HG03575 (cell line): ENCODE measurements at regions not wholly inside any gene's neighbourhood (a gene's known extent, or its start where the extent isn't known, plus 50 kb on each side); places are given as distances from the start of the nearest gene placed in this dataset.

Experiments used
- ATAC-seq: cut with Tn5 transposase; IDR thresholded peaks from one replicate; pipeline ENCODE4 v1.9.1; 2021; ENCODE audit not compliant: unreplicated experiment, insufficient number of reproducible peaks, low FRiP score; ENCODE audit errors: extremely low read depth

- ATAC-seq = no peak
Observed at GRCh38 chr17:72411124-72411563, 290.3 kb downstream of the SOX9 start.

DNA sequence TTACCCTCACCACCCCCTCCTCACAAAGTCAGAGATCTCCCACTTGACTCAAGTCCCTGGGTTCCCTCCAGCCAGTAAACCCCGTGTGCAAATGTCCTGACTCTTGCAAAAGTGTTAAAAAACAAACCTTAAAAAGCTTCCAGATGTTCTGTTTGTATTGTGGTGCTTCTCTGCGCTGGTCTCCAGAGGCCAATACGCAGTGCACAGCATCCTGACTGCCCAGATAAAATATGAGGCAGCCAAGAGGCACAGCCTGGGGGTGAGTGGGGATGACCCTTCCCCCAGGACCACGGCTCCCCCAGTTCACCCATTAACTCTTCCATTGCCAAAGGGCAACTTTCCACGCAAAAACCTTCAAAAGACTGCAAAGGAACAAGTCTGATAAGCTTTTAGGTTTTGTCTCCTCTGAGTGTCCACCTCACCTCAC is 291.8 kb downstream of the SOX9 start:
- ATAC-seq = no peak

- ATAC-seq = no peak
Observed at GRCh38 chr17:72413077-72414031, 292.5 kb downstream of the SOX9 start.

DNA sequence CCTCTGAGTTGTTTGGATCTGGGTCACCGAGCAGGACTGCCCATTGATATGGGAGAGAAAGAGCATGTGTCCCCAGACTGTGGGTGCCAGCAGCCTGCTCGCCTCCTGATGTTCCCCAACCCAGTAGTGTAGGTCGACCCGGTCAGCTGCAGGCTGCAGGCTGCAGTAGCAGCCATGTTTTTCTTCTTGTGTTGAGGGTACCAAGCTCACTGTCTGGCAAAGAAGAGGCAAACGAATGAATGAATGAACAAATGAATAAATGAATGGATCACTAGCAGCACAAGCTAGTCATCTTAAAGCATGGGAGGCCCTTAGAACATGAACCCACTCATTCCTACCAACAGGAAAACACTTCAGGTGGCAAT is 293.2 kb downstream of the SOX9 start:
- ATAC-seq = no peak

- ATAC-seq = no peak
Observed at GRCh38 chr17:72414967-72415853, 294.4 kb downstream of the SOX9 start.

GRCh38 chr17:72416054-72416675 is 295.3 kb downstream of the SOX9 start:
- no peak for ATAC-seq

- ATAC-seq = no peak
Observed at GRCh38 chr17:72416905-72417304, 296.1 kb downstream of the SOX9 start.

- no peak for ATAC-seq
Observed at GRCh38 chr17:72417627-72418026, 296.8 kb downstream of the SOX9 start.

- ATAC-seq = peak; percentile 26
Observed at GRCh38 chr17:72419866-72420774, 299.3 kb downstream of the SOX9 start.

DNA sequence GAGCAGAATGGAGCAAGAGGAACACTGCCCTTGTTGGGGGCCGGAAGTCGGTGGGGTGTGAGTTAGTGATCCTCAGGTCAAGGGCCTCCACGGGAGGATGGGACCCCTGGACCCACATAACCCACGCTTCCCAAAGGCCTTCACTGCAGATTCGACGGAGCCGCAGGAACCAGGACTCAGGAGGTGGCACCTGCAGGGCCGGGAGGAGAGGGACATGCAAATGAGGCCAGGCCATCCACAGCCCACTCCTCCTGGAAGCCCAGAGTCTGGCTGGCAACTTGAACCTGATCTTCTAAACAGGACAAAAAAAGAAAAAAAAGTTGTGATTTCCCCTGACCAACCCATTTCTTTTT is 299.9 kb downstream of the SOX9 start:
- ATAC-seq = no peak

GRCh38 chr17:72421128-72422092 is 300.6 kb downstream of the SOX9 start:
- ATAC-seq = peak; percentile 41

DNA sequence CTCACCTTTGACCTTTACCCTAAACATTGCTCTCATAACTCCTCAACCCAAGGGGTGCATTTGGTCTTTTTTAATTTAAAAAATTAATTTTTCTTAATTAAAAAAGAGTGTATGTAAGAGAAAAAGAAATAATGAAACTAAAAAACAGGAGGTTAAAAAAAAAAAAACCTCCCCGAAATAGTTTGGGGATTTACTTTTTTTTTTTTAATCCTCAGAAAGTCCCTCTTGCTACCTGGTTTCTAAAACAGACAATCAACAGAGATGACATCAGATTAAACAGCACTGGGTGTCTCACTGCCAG is 301.3 kb downstream of the SOX9 start:
- ATAC-seq = peak; percentile 12

GRCh38 chr17:72422505-72423285 is 301.9 kb downstream of the SOX9 start:
- ATAC-seq = peak; percentile 19

- ATAC-seq = no peak
Observed at GRCh38 chr17:72423286-72423589, 302.4 kb downstream of the SOX9 start.

- no peak for ATAC-seq
Observed at GRCh38 chr17:72423718-72424117, 302.9 kb downstream of the SOX9 start.

DNA sequence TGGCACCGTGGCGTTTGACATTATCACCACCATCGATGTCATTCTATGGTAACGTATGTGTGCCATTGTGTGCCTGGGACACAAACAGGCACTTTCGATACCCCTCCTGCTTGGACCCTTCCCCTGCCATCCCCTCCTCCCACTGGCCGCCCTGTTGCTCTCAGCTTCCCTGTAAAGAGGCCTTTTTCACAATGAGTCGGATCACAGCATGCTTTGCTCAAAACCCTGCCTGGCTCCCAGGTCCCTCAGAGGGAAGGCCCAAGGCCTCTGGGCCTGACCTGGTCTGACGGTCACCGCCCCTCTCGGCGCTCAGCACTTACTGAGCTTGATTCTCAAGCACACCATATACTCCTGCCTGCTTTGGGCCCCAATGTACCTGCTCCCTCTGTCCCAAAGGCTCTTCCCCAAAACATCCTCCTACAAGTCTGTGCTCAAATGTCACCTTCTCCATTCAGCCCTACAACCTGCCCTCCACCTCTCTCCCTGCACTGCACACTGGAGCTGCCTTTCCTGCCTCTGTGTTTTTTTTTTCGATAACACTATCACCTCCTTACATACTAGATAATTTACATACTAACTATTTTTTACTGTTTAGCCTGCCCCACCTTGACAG is 303.8 kb downstream of the SOX9 start:
- no peak for ATAC-seq
